Esophagus muscularis mucosa (tissue), 4 donors: ENCODE measurements at regions not wholly inside any gene's neighbourhood (a gene's known extent, or its start where the extent isn't known, plus 50 kb on each side); places are given as distances from the start of the nearest gene placed in this dataset.

Experiments used
- DNase-seq: peaks from one replicate; pipeline ENCODE4 v3.0.0-alpha.2; 2017; ENCODE audit errors: extremely low spot score
- H3K27ac ChIP-seq, 4 donors: fragments of 200-600 bp; sonication (generic); replicated peaks in 1 of 4; 1 replicate in 3 of 4; 2 replicates in 1 of 4; pipeline ENCODE4 v1.5.1; 2016 to 2019; ENCODE audit warnings: mild to moderate bottlenecking in 1 of 4
- H3K27me3 ChIP-seq, 4 donors: fragments of 200-600 bp; sonication (generic); one replicate each; pipeline versions ENCODE4 v1.5.1 to v1.6.0; 2016 to 2019
- H3K36me3 ChIP-seq, 4 donors: fragments of 200-600 bp; sonication (generic); one replicate each; pipeline ENCODE4 v1.5.1; 2016 to 2019
- H3K4me1 ChIP-seq, 4 donors: fragments of 200-600 bp; sonication (generic); one replicate each; pipeline ENCODE4 v1.5.1; 2016 to 2019
- H3K4me3 ChIP-seq, 4 donors: fragments of 200-600 bp; sonication (generic); 1 replicate in 2 of 4; 2 replicates in 2 of 4; pipeline ENCODE4 v1.5.1; 2016 to 2019; ENCODE audit warnings: mild to moderate bottlenecking in 4 of 4, moderate library complexity in 1 of 4
- H3K9me3 ChIP-seq, 4 donors: fragments of 200-600 bp; sonication (generic); 1 replicate in 3 of 4; 2 replicates in 1 of 4; pipeline ENCODE4 v1.5.1; 2016 to 2019
- CTCF ChIP-seq, 3 experiments: fragments of 200-600 bp in 2 of 3; fragments of 450-650 bp in 1 of 3; sonication (generic) in 2 of 3; IDR thresholded peaks; one replicate each; pipeline ENCODE4 v1.5.1; 2017 to 2019; ENCODE audit warnings: antibody characterized with exemption in 3 of 3, mild to moderate bottlenecking in 2 of 3, moderate library complexity in 1 of 3
- EP300 ChIP-seq: sonication (generic); formaldehyde crosslinking; IDR thresholded peaks from one replicate; pipeline ENCODE4 v1.6.1; 2017; ENCODE audit warnings: antibody characterized with exemption
- POLR2A ChIP-seq: fragments of 450-650 bp; IDR thresholded peaks from one replicate; pipeline ENCODE4 v1.6.1; 2017; ENCODE audit warnings: antibody characterized with exemption, moderate library complexity, mild to moderate bottlenecking, low read depth
- POLR2AphosphoS5 ChIP-seq, 2 donors: sonication (generic); formaldehyde crosslinking; IDR thresholded peaks; one replicate each; pipeline ENCODE4 v1.6.1; 2017; ENCODE audit warnings: antibody characterized with exemption in 2 of 2
- whole genome bisulfite sequencing: methylation state at CpG from one replicate; pipeline ENCODE4 v1.1.5; 2018; 5-methylcytosine and 5-hydroxymethylcytosine counted together
- intact Hi-C: fragments of 100-400 bp; cut with DNase I; formaldehyde crosslinking; loops from one replicate; pipeline ENCODE4 v1.15.1; 2023

GRCh38 chr2:160838147-160838546 is 322.1 kb upstream of the TANK start:
- peaks cover 0 to 5% (median 0%) of the 10 kb centered on the region in 4 donors for H3K4me1 ChIP-seq
- intact Hi-C loops = no loop called here
- H3K4me3 ChIP-seq = no peak overlapping the region
- DNase-seq = no peak
- no peak overlapping the region for H3K27ac ChIP-seq
- TF ChIP-seq POLR2A (no peak), POLR2AphosphoS5 (IDR thresholded peaks at IDR 0.05) (no peak), EP300 (no peak), CTCF (IDR thresholded peaks at IDR 0.05) (no peak)
- 92% methylated on average over 1 of the region's 1 CpG for WGBS
- H3K27me3 ChIP-seq = no peaks in the 10 kb centered on the region
- no peaks in the 10 kb centered on the region for H3K9me3 ChIP-seq
- no peaks in the 10 kb centered on the region for H3K36me3 ChIP-seq

DNA sequence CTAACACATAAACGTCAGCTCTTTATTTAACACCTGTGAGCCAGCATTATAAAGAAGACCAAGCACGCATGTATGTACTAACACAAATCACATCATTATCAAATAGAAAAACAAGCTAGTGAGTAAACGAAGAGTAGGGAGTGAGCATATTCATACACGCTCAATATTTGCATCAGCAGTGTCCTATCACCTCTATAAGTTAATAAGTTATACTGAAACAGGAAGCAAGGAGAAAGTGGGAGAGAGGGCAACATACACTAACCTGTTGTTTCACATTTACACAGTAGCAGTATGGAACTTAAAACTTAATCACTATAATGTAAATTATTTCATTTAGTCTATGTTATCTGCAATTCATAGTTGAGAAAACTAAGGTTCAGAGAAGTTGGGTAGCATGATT is 321.5 kb upstream of the TANK start:
- intact Hi-C loops = no loop called here
- no peak overlapping the region for H3K4me3 ChIP-seq
- WGBS = 93% methylated on average over 4 of the region's 4 CpGs

GRCh38 chr2:160842286-160842685 is 317.9 kb upstream of the TANK start:
- WGBS = 94% methylated on average over 2 of the region's 4 CpGs
- no peak for DNase-seq
- Histone ChIP-seq H3K36me3 (no peaks in the 10 kb centered on the region), H3K27ac (no peak overlapping the region), H3K4me1 (no peaks in the 10 kb centered on the region), H3K9me3 (peaks cover 0 to 14% (median 7%) of the 10 kb centered on the region in 4 donors), H3K27me3 (no peaks in the 10 kb centered on the region), H3K4me3 (no peak overlapping the region)
- intact Hi-C loops = no loop called here
- TF ChIP-seq EP300 = no peak
- TF ChIP-seq POLR2AphosphoS5 (IDR thresholded peaks at IDR 0.05) = no peak
- TF ChIP-seq POLR2A = no peak
- no peak for TF ChIP-seq CTCF (IDR thresholded peaks at IDR 0.05)

More for the DNA sequence above, 321.5 kb upstream of the TANK start:
- peaks cover 0 to 3% (median under 1%) of the 10 kb centered on the region in 4 donors for H3K9me3 ChIP-seq
- no peaks in the 10 kb centered on the region for H3K27me3 ChIP-seq
- no peak for TF ChIP-seq POLR2A
- TF ChIP-seq POLR2AphosphoS5 (IDR thresholded peaks at IDR 0.05) = no peak
- no peak for TF ChIP-seq CTCF (IDR thresholded peaks at IDR 0.05)
- TF ChIP-seq EP300 = no peak
- no peaks in the 10 kb centered on the region for H3K36me3 ChIP-seq
- no peak for DNase-seq
- H3K4me1 ChIP-seq = peaks cover 0 to 5% (median 0%) of the 10 kb centered on the region in 4 donors
- H3K27ac ChIP-seq = no peak overlapping the region

GRCh38 chr2:160859096-160859495 is 301.1 kb upstream of the TANK start:
- intact Hi-C loops = no loop called here
- Histone ChIP-seq H3K27ac (no peak overlapping the region), H3K4me1 (no peaks in the 10 kb centered on the region), H3K36me3 (no peaks in the 10 kb centered on the region), H3K9me3 (no peaks in the 10 kb centered on the region), H3K27me3 (no peaks in the 10 kb centered on the region), H3K4me3 (no peak overlapping the region)
- WGBS = 76% methylated on average over 2 of the region's 2 CpGs
- no peak for TF ChIP-seq POLR2AphosphoS5 (IDR thresholded peaks at IDR 0.05)
- TF ChIP-seq POLR2A = no peak
- no peak for TF ChIP-seq EP300
- TF ChIP-seq CTCF (IDR thresholded peaks at IDR 0.05) = no peak
- DNase-seq = no peak

GRCh38 chr2:160862226-160862625 is 298.0 kb upstream of the TANK start:
- WGBS = 78% methylated on average over 2 of the region's 2 CpGs
- Histone ChIP-seq H3K27ac (no peak overlapping the region), H3K4me1 (no peaks in the 10 kb centered on the region), H3K27me3 (no peaks in the 10 kb centered on the region), H3K4me3 (no peak overlapping the region), H3K9me3 (no peaks in the 10 kb centered on the region), H3K36me3 (no peaks in the 10 kb centered on the region)
- intact Hi-C loops = no loop called here
- no peak for DNase-seq
- TF ChIP-seq POLR2A (no peak), EP300 (no peak), CTCF (IDR thresholded peaks at IDR 0.05) (no peak), POLR2AphosphoS5 (IDR thresholded peaks at IDR 0.05) (no peak)
